GM13977 (cell line): ENCODE measurements at regions not wholly inside any gene's neighbourhood (a gene's known extent, or its start where the extent isn't known, plus 50 kb on each side); places are given as distances from the start of the nearest gene placed in this dataset.

Experiments
- DNase-seq: peaks from one replicate; pipeline ENCODE4 v3.0.0; 2012; ENCODE audit warnings: low spot score
- in situ Hi-C: fragments of 300-500 bp; cut with MboI; formaldehyde crosslinking; loops from one replicate; pipeline ENCODE4 v1.12.0; 2022; ENCODE audit warnings: low sequenced_read_pairs, low pct_unique_long_range_greater_than_20kb, mixed read lengths, inconsistent platforms; ENCODE audit not compliant: unreplicated experiment
- TF ChIP-seq, protein P1 (sequence below): IDR thresholded peaks from 2 replicates; pipeline ENCODE4 v1.5.1; 2012; ENCODE audit warnings: mild to moderate bottlenecking, control low read depth; ENCODE audit not compliant: insufficient read depth; ENCODE audit errors: extremely low read depth, missing control alignments

DNA sequence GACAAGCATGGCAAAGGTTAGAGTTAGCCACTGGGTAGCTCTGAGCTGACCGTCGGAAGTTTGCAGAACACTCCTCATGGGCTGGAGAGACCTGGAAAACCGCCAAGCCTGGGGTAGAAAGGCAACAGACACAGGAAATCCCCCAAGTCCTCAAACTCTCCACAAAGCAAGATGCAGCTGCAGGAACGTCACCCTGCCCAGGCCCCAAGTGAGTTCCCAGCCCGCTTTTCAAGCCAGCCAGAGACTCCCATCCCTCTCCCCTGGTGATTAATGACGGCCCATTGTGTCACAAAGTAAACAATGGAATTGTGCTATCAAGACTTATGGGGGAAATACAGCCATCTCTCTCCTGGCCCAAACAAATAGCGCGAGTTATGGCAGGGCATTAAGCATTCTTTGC is 633.0 kb downstream of the TBC1D22A start:
- DNase-seq, result no peak
- TF ChIP-seq, protein P1, sequence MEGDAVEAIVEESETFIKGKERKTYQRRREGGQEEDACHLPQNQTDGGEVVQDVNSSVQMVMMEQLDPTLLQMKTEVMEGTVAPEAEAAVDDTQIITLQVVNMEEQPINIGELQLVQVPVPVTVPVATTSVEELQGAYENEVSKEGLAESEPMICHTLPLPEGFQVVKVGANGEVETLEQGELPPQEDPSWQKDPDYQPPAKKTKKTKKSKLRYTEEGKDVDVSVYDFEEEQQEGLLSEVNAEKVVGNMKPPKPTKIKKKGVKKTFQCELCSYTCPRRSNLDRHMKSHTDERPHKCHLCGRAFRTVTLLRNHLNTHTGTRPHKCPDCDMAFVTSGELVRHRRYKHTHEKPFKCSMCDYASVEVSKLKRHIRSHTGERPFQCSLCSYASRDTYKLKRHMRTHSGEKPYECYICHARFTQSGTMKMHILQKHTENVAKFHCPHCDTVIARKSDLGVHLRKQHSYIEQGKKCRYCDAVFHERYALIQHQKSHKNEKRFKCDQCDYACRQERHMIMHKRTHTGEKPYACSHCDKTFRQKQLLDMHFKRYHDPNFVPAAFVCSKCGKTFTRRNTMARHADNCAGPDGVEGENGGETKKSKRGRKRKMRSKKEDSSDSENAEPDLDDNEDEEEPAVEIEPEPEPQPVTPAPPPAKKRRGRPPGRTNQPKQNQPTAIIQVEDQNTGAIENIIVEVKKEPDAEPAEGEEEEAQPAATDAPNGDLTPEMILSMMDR, result no peak
- in situ Hi-C loops, result no loop called here

DNA sequence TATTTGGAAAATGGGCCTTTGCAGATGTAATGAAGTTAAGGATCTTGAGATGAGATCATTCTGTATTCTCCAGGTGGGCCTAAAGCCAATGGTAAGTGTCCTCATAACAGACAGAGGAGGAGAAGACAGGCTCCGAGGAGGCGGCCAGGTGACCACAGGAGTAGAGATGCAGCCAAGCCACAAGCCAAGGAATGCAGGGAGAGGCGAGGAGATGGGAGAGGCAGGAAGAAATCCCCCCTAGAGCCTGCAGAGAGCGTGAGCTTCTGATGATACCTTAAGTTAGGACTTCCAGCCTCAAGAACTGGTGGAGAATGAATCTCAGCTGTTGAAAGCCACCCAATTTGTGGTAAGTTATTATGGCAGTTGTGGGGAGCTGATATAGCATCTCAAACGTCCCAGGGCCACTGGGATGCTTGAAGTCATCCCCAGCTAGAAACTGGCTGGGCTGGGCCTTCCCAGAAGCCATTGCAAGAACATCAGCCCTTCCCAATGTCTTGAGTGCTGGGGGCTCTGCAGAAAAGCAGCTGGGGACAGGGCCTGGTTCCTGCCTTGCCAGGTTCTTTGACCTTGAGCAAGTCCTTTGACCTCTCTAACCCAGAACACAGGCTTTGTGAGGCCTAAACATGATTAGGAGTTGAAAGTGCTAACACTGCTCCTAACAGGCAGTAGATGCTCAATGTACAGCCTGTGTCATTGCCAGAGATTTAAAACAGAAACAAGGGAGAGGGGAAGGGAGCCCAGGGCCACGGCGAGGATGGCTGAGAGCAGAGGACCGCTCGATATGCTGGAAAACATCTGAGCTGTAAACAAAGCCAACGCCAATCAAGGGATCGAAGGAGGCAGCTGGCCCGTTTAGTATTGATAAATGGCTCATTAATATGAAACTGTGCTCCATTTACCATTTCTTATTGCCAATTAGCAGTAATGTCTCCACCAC is 632.3 kb downstream of the TBC1D22A start:
- no peak for DNase-seq
- TF ChIP-seq, protein P1, result no peak
- in situ Hi-C loops, result no loop called here

DNA sequence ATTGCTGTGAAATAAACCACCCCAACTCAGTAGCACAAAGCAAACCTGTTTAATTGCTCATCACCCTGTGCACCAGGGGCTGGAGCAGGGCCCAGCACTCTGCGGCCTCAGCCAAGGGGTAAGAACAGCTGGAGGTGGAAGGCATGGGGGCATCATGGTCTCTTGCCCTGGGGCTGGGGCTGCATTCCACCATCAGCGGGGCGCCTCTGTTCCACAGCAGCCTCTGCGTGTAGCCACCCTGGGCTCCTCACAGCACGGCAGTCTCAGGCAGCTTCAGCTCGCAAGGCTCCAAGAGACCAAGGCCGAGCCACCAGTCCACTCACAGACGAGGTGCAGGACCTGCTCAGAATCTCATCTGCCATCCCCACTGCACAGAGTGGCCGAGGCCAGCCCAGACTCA is 630.7 kb downstream of the TBC1D22A start:
- no peak for DNase-seq
- in situ Hi-C loops, result no loop called here

DNA sequence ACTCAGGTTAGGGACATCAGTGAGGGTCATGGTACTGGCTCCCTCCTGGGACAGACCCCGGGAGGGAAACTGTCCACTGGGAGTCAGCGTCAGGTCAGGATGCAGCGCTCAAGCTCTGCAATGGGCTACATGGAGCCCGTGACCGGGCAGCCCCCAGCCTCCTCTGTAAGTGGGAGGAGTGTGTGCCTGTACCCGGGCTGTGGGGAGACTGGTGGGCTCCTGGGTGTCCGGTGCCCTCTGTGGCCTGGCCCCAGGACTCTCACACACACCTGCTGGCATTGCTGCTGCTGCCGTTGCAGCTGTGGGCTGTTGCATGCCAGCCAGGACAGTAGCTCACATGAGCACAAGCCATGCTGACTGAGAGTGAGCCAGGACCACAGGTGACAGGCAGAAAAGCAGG is 630.3 kb downstream of the TBC1D22A start:
- TF ChIP-seq, protein P1, result no peak
- DNase-seq, result no peak
- in situ Hi-C loops, result no loop called here

More for the DNA sequence above, 630.7 kb downstream of the TBC1D22A start:
- TF ChIP-seq, protein P1, result no peak

DNA sequence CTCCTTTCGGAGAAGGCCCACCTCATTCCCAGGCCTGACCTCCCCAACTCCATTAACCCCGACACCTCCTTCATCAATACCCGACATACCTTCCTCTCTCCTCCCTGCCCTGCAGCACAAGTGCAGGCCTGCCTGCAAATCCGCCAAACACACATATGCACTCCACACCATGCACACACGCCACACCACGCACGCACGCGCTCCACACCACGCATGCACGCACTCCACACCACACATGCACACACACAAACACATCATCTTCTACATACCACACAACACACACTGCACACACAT is 629.6 kb downstream of the TBC1D22A start:
- TF ChIP-seq, protein P1, result no peak
- no peak for DNase-seq
- in situ Hi-C loops, result no loop called here

DNA sequence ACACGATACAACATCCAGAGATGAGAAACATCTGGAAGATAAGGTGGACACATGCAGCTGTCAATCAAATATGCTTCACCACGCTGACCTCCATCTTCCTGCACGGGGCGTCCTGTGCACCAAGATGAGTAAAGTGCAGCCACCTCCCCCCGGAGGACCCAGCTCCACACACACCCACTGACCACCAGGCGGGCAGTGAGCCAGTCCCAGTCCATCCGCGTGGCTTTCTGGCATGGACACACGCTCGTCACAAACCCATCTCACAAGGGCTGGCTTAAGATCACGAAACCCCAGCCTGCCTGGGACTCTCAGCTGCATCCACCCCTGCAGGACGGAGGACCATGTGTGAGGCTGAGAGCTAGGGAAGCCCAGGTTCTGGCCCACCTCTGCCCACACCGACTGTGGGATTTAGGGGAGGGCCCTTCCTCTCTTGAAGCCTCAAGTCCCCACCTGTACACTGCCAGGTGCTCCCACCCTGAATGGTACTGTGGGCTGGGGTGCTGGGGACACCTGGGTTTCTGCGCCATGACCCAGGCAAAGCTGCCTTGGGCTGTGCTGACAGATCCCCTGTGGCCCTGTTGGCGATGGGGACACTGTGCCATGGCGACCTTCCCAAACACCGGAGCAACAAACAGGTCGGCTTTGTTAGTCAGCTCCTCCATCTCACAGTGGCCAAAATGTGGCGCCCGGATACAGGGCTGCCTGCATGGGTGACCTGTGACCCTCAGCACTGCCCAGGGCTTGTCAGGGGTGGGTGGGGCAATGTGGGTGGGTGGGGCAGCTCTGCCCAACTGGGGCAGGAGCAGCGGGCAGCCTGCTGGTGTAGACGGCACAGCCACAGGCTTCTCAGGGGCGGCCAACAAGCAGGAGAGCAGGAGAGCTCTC is 629.0 kb downstream of the TBC1D22A start:
- in situ Hi-C loops, result no loop called here
- DNase-seq, result no peak
- TF ChIP-seq, protein P1, result no peak
